ENCODE measurements at regions not wholly inside any gene's neighbourhood (a gene's known extent, or its start where the extent isn't known, plus 50 kb on each side); places are given as distances from the start of the nearest gene placed in this dataset.

DNA sequence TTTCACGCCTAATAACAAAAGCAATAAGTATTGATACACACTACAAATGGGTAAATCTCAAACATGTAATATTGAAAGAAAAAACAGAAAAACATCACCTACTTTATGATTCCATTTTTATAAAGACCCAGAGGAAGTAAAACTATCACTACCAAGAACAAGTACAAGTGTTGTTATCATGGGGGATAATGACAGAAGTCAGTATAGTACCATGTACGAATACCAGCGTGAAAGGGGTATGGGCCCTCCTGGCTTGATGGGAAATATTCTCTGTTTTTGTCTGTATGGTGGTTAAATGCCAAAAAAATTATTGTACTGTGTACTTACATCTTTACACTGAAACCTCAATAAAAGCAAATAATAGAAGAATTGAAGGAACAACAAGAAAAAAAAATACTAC lies 665.7 kb downstream of the TMEM182 start:
- FAIRE-seq = no peak
- TF ChIP-seq POLR2A (IDR thresholded peaks at IDR 0.05; ENCODE audit: low read depth, low read length) = no peak
- TF ChIP-seq SPI1 (IDR thresholded peaks at IDR 0.05; ENCODE audit: low read depth, low read length) = no peak
- no peak for TF ChIP-seq POLR2AphosphoS5 (IDR thresholded peaks at IDR 0.05; ENCODE audit: low read depth, low read length)
- no peak for TF ChIP-seq TAF1 (IDR thresholded peaks at IDR 0.05; ENCODE audit: low read depth, low read length)
- no peak for TF ChIP-seq PAX5 (IDR thresholded peaks at IDR 0.05; ENCODE audit: insufficient read depth, low read length, severe bottlenecking)
- TF ChIP-seq POU2F2 (IDR thresholded peaks at IDR 0.05; ENCODE audit: low read depth, low read length) = no peak

GRCh38 chr2:103430191-103430590 lies 668.4 kb downstream of the TMEM182 start:
- DNase-seq (ENCODE audit: insufficient read length, low spot score) = no peak
- TF ChIP-seq POU2F2 (IDR thresholded peaks at IDR 0.05; ENCODE audit: low read depth, low read length) = no peak
- TF ChIP-seq POLR2A (IDR thresholded peaks at IDR 0.05; ENCODE audit: low read depth, low read length) = no peak
- TF ChIP-seq POLR2AphosphoS5 (IDR thresholded peaks at IDR 0.05; ENCODE audit: low read depth, low read length) = no peak
- TF ChIP-seq PAX5 (IDR thresholded peaks at IDR 0.05; ENCODE audit: insufficient read depth, low read length, severe bottlenecking) = no peak
- no peak for TF ChIP-seq TAF1 (IDR thresholded peaks at IDR 0.05; ENCODE audit: low read depth, low read length)
- TF ChIP-seq SPI1 (IDR thresholded peaks at IDR 0.05; ENCODE audit: low read depth, low read length) = no peak
- FAIRE-seq = no peak

More for the DNA sequence above, 665.7 kb downstream of the TMEM182 start:
- DNase-seq (ENCODE audit: insufficient read length, low spot score) = no peak

- TF ChIP-seq TAF1 (IDR thresholded peaks at IDR 0.05; ENCODE audit: low read depth, low read length) (no peak), POLR2A (IDR thresholded peaks at IDR 0.05; ENCODE audit: low read depth, low read length) (no peak), SPI1 (IDR thresholded peaks at IDR 0.05; ENCODE audit: low read depth, low read length) (no peak), PAX5 (IDR thresholded peaks at IDR 0.05; ENCODE audit: insufficient read depth, low read length, severe bottlenecking) (no peak), POLR2AphosphoS5 (IDR thresholded peaks at IDR 0.05; ENCODE audit: low read depth, low read length) (no peak), POU2F2 (IDR thresholded peaks at IDR 0.05; ENCODE audit: low read depth, low read length) (no peak)
These were observed 673.2 kb downstream of the TMEM182 start for GRCh38 chr2:103435010-103435409.

GRCh38 chr2:103437161-103437560 lies 675.3 kb downstream of the TMEM182 start:
- no peak for DNase-seq (ENCODE audit: insufficient read length, low spot score)
- FAIRE-seq = no peak
- TF ChIP-seq POLR2AphosphoS5 (IDR thresholded peaks at IDR 0.05; ENCODE audit: low read depth, low read length) (no peak), TAF1 (IDR thresholded peaks at IDR 0.05; ENCODE audit: low read depth, low read length) (no peak), POU2F2 (IDR thresholded peaks at IDR 0.05; ENCODE audit: low read depth, low read length) (no peak), SPI1 (IDR thresholded peaks at IDR 0.05; ENCODE audit: low read depth, low read length) (no peak), POLR2A (IDR thresholded peaks at IDR 0.05; ENCODE audit: low read depth, low read length) (no peak)

More at GRCh38 chr2:103435010-103435409, 673.2 kb downstream of the TMEM182 start:
- FAIRE-seq = no peak
- DNase-seq (ENCODE audit: insufficient read length, low spot score) = no peak

DNA sequence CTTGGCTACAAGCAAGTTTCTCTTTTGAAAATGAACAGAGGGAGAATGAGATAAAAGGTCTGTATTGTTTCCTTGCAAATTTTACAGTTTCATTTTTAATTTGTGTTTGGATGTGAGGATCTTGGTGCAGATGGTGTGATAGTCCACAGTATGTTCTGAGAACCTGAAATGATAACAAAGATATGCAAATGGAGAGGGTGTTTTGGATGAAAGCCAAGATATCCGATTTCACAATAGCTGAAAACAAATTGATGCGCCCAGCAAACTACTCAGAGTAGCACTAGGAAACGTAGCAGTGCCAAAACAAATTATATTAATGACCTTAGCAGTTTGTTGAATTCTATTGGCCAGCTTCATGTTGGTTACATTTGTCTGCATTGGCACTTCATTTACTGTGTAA lies 683.5 kb downstream of the TMEM182 start:
- no peak for FAIRE-seq
- no peak for DNase-seq (ENCODE audit: insufficient read length, low spot score)
- TF ChIP-seq POLR2AphosphoS5 (IDR thresholded peaks at IDR 0.05; ENCODE audit: low read depth, low read length) = no peak
- no peak for TF ChIP-seq SPI1 (IDR thresholded peaks at IDR 0.05; ENCODE audit: low read depth, low read length)
- no peak for TF ChIP-seq PAX5 (IDR thresholded peaks at IDR 0.05; ENCODE audit: insufficient read depth, low read length, severe bottlenecking)

- TF ChIP-seq POLR2A (IDR thresholded peaks at IDR 0.05; ENCODE audit: low read depth, low read length) (no peak), PAX5 (IDR thresholded peaks at IDR 0.05; ENCODE audit: insufficient read depth, low read length, severe bottlenecking) (no peak), SPI1 (IDR thresholded peaks at IDR 0.05; ENCODE audit: low read depth, low read length) (no peak), TAF1 (IDR thresholded peaks at IDR 0.05; ENCODE audit: low read depth, low read length) (no peak), POLR2AphosphoS5 (IDR thresholded peaks at IDR 0.05; ENCODE audit: low read depth, low read length) (no peak), POU2F2 (IDR thresholded peaks at IDR 0.05; ENCODE audit: low read depth, low read length) (no peak)
- FAIRE-seq = no peak
- no peak for DNase-seq (ENCODE audit: insufficient read length, low spot score)
These were observed 686.7 kb downstream of the TMEM182 start for GRCh38 chr2:103448495-103448894.

GRCh38 chr2:103451283-103451682 lies 689.5 kb downstream of the TMEM182 start:
- TF ChIP-seq TAF1 (IDR thresholded peaks at IDR 0.05; ENCODE audit: low read depth, low read length) (no peak), PAX5 (IDR thresholded peaks at IDR 0.05; ENCODE audit: insufficient read depth, low read length, severe bottlenecking) (no peak), POLR2AphosphoS5 (IDR thresholded peaks at IDR 0.05; ENCODE audit: low read depth, low read length) (no peak), POLR2A (IDR thresholded peaks at IDR 0.05; ENCODE audit: low read depth, low read length) (no peak), POU2F2 (IDR thresholded peaks at IDR 0.05; ENCODE audit: low read depth, low read length) (no peak), SPI1 (IDR thresholded peaks at IDR 0.05; ENCODE audit: low read depth, low read length) (no peak)
- DNase-seq (ENCODE audit: insufficient read length, low spot score) = no peak
- FAIRE-seq = no peak

GRCh38 chr2:103459283-103459682 lies 697.5 kb downstream of the TMEM182 start:
- DNase-seq (ENCODE audit: insufficient read length, low spot score) = no peak
- TF ChIP-seq TAF1 (IDR thresholded peaks at IDR 0.05; ENCODE audit: low read depth, low read length) (no peak), POU2F2 (IDR thresholded peaks at IDR 0.05; ENCODE audit: low read depth, low read length) (no peak), POLR2A (IDR thresholded peaks at IDR 0.05; ENCODE audit: low read depth, low read length) (no peak), POLR2AphosphoS5 (IDR thresholded peaks at IDR 0.05; ENCODE audit: low read depth, low read length) (no peak), SPI1 (IDR thresholded peaks at IDR 0.05; ENCODE audit: low read depth, low read length) (no peak), PAX5 (IDR thresholded peaks at IDR 0.05; ENCODE audit: insufficient read depth, low read length, severe bottlenecking) (no peak)
- no peak for FAIRE-seq

DNA sequence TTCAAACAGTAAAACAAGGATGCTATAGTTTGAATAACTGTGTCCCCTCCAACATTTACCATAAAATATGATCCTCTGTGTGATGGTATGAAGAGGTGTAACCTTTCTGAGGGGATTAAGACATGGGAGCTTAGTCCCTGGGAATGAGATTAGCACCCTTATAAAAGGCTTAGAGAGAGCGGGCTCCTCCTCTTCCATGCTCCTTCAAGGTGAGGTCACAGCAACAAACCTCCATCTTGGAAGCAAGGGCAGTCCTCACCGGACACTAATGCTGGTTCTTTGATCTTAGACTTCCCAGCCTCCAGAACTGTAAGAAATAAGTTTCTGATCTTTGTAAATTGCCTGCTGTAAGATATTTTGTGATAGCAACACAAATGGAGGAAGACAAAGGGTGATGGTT lies 700.3 kb downstream of the TMEM182 start:
- TF ChIP-seq SPI1 (IDR thresholded peaks at IDR 0.05; ENCODE audit: low read depth, low read length) = no peak
- TF ChIP-seq PAX5 (IDR thresholded peaks at IDR 0.05; ENCODE audit: insufficient read depth, low read length, severe bottlenecking) = no peak
- TF ChIP-seq POLR2AphosphoS5 (IDR thresholded peaks at IDR 0.05; ENCODE audit: low read depth, low read length) = no peak
- TF ChIP-seq POU2F2 (IDR thresholded peaks at IDR 0.05; ENCODE audit: low read depth, low read length) = no peak
- TF ChIP-seq TAF1 (IDR thresholded peaks at IDR 0.05; ENCODE audit: low read depth, low read length) = no peak
- TF ChIP-seq POLR2A (IDR thresholded peaks at IDR 0.05; ENCODE audit: low read depth, low read length) = no peak
- FAIRE-seq = no peak
- no peak for DNase-seq (ENCODE audit: insufficient read length, low spot score)

- no peak for TF ChIP-seq SPI1 (IDR thresholded peaks at IDR 0.05; ENCODE audit: low read depth, low read length)
- TF ChIP-seq TAF1 (IDR thresholded peaks at IDR 0.05; ENCODE audit: low read depth, low read length) = no peak
- TF ChIP-seq PAX5 (IDR thresholded peaks at IDR 0.05; ENCODE audit: insufficient read depth, low read length, severe bottlenecking) = no peak
- TF ChIP-seq POU2F2 (IDR thresholded peaks at IDR 0.05; ENCODE audit: low read depth, low read length) = no peak
- no peak for TF ChIP-seq POLR2A (IDR thresholded peaks at IDR 0.05; ENCODE audit: low read depth, low read length)
- TF ChIP-seq POLR2AphosphoS5 (IDR thresholded peaks at IDR 0.05; ENCODE audit: low read depth, low read length) = no peak
- FAIRE-seq (no peak), DNase-seq (ENCODE audit: insufficient read length, low spot score) (no peak)
These were observed 700.9 kb downstream of the TMEM182 start for GRCh38 chr2:103462712-103463111.

Data from GM12891 (cell line).